Uterus (tissue), 2 donors: ENCODE measurements at regions not wholly inside any gene's neighbourhood (a gene's known extent, or its start where the extent isn't known, plus 50 kb on each side); places are given as distances from the start of the nearest gene placed in this dataset.

Experiments used
- CTCF ChIP-seq, 4 experiments: fragments of 200-600 bp in 2 of 4; fragments of 450-650 bp in 2 of 4; sonication (generic) in 2 of 4; IDR thresholded peaks; one replicate each; pipeline ENCODE4 v1.5.1; 2016 to 2019; ENCODE audit warnings: antibody characterized with exemption in 4 of 4, mild to moderate bottlenecking in 2 of 4, moderate library complexity in 1 of 4
- POLR2A ChIP-seq, 2 donors: fragments of 450-650 bp; IDR thresholded peaks; one replicate each; pipeline ENCODE4 v1.6.1; 2016; ENCODE audit warnings: antibody characterized with exemption in 2 of 2, mild to moderate bottlenecking in 1 of 2, moderate library complexity in 1 of 2

- TF ChIP-seq CTCF (IDR thresholded peaks at IDR 0.05) (peak in 1 of 4 experiments; percentile 9), POLR2A (IDR thresholded peaks at IDR 0.05) (no peak)
Observed at GRCh38 chr16:86044241-86044671, 145.3 kb downstream of the IRF8 start.
